Heart right ventricle (tissue), 16 donors: ENCODE measurements at regions not wholly inside any gene's neighbourhood (a gene's known extent, or its start where the extent isn't known, plus 50 kb on each side); places are given as distances from the start of the nearest gene placed in this dataset.

Experiments
- ATAC-seq, 8 donors: fragments of 200-7000 bp; cut with Tn5 transposase; one replicate each; pipeline ENCODE4 v1.9.1; 2020; ENCODE audit warnings: mild to moderate bottlenecking in 8 of 8, moderate library complexity in 8 of 8, moderate number of reproducible peaks in 1 of 8
- DNase-seq, 2 donors: peaks; one replicate each; pipeline ENCODE4 v3.0.0-alpha.2; 2020
- H3K27ac ChIP-seq, 10 donors: fragments of 200-600 bp; sonication (generic) in 2 of 10; one replicate each; pipeline versions ENCODE4 v1.5.0 to v1.8.0; 2020 to 2022; ENCODE audit warnings: mild to moderate bottlenecking in 3 of 10
- H3K27me3 ChIP-seq, 7 donors: fragments of 200-600 bp; one replicate each; pipeline ENCODE4 v1.8.0; 2021 to 2022; ENCODE audit warnings: mild to moderate bottlenecking in 2 of 7
- H3K36me3 ChIP-seq, 9 donors: fragments of 200-600 bp; sonication (generic) in 1 of 9; one replicate each; pipeline versions ENCODE4 v1.5.0 to v1.8.0; 2020 to 2022; ENCODE audit warnings: mild to moderate bottlenecking in 2 of 9
- H3K4me1 ChIP-seq, 9 donors: fragments of 200-600 bp; sonication (generic) in 1 of 9; one replicate each; pipeline versions ENCODE4 v1.5.0 to v1.8.0; 2020 to 2022; ENCODE audit warnings: mild to moderate bottlenecking in 4 of 9
- H3K4me3 ChIP-seq, 10 donors: fragments of 200-600 bp; sonication (generic) in 2 of 10; one replicate each; pipeline versions ENCODE4 v1.5.0 to v1.8.0; 2020 to 2022; ENCODE audit warnings: mild to moderate bottlenecking in 7 of 10, moderate library complexity in 2 of 10
- H3K9me3 ChIP-seq, 11 donors: fragments of 200-600 bp in 10 of 11; sonication (generic) in 2 of 11; one replicate each; pipeline versions ENCODE4 v1.5.0 to v1.8.0; 2013 to 2022; ENCODE audit warnings: mild to moderate bottlenecking in 2 of 11, control low read depth in 1 of 11, moderate library complexity in 1 of 11
- CTCF ChIP-seq, 9 donors: fragments of 200-600 bp; sonication (generic) in 2 of 9; IDR thresholded peaks; one replicate each; pipeline versions ENCODE4 v1.5.0 to v1.8.0; 2021 to 2022; ENCODE audit warnings: antibody characterized with exemption in 9 of 9, mild to moderate bottlenecking in 5 of 9, moderate library complexity in 1 of 9
- WGBS, 2 donors: extraction: QIAGEN DNeasy Blood & Tissue Kit; methylation state at CpG; one replicate each; pipeline ENCODE4 v1.1.7; 2013; ENCODE audit warnings: inconsistent platforms in 1 of 2; 5-methylcytosine and 5-hydroxymethylcytosine counted together
- intact Hi-C, 10 donors: fragments of 100-400 bp; cut with DNase I; formaldehyde crosslinking; loops; one replicate each; pipeline versions ENCODE4 v1.11.1 to v1.14.2; 2022
- donor health status: Arrhythmogenic right ventricular cardiomyopathy.
- donor health status: ischemic (EF 13 %, LVEDD 7.1; RV severe dilation, severe dysfunction).
- donor health status: healthy with polysubstance abuse.
- donor health status: DM: no; HTN: yes; CAD: no.
- donor health status: DM: no; HTN: no; CAD: no.
- donor health status: ischemic (EF 25% LVEDD 6.9; RV normal size, moderate dysfunction).
- donor health status: ischemic (EF 25% LVEDD 5.7; RV mildly dilated, moderate dysfunction).
- donor health status: healthy.
- donor health status: DM: yes; HTN: yes; CAD: no.
- donor health status: Ischemic cardiomyopathy.
- donor health status: ischemic (EF 35%, LVEDD 5.7; RV mildly dilated, moderate dysfunction).
- donor health status: nonischemic (EF 11% LVEDD 7.7; RV severe dilation, severe dysfunction).
- donor health status: DM: yes; HTN: yes; CAD: no.
- donor health status: PGD.
- donor health status: ischemic (EF 29% LVEDD 5.4; RV normal size, mild dysfunction).
- donor health status: nonischemic (EF 23%, LVEDD 6.1; RV moderate dilation, normal function).

- 97 to 99% methylated on average over 2 of the region's 2 CpGs for WGBS, 2 donors
- Histone ChIP-seq H3K4me3 (no peak overlapping the region), H3K4me1 (peaks cover 0 to 17% (median 8%) of the 10 kb centered on the region in 9 donors), H3K36me3 (no peaks in the 10 kb centered on the region), H3K9me3 (no peaks in the 10 kb centered on the region), H3K27ac (no peak overlapping the region), H3K27me3 (no peaks in the 10 kb centered on the region)
- intact Hi-C loops, result no loop called here
- no peak for TF ChIP-seq CTCF (IDR thresholded peaks at IDR 0.05)
- no peak for ATAC-seq
- no peak for DNase-seq
Measured at GRCh38 chr12:92332552-92332951, 186.9 kb upstream of the BTG1 start.

GRCh38 chr12:92331383-92331782, 185.7 kb upstream of the BTG1 start:
- Histone ChIP-seq H3K27me3 (no peaks in the 10 kb centered on the region), H3K4me3 (no peak overlapping the region), H3K36me3 (no peaks in the 10 kb centered on the region), H3K9me3 (no peaks in the 10 kb centered on the region), H3K27ac (no peak overlapping the region), H3K4me1 (peaks cover 0 to 9% (median 6%) of the 10 kb centered on the region in 9 donors)
- ATAC-seq (no peak), DNase-seq (no peak)
- 94 to 95% methylated on average over 3 of the region's 3 CpGs for WGBS, 2 donors
- TF ChIP-seq CTCF (IDR thresholded peaks at IDR 0.05), result no peak
- intact Hi-C loops, result no loop called here

GRCh38 chr12:92330654-92331053, 185.0 kb upstream of the BTG1 start:
- intact Hi-C loops, result no loop called here
- no peak overlapping the region for H3K4me3 ChIP-seq
- no peaks in the 10 kb centered on the region for H3K9me3 ChIP-seq
- no peak overlapping the region for H3K27ac ChIP-seq
- H3K36me3 ChIP-seq, result no peaks in the 10 kb centered on the region
- H3K27me3 ChIP-seq, result no peaks in the 10 kb centered on the region
- ATAC-seq (no peak), DNase-seq (no peak)
- peaks cover 0 to 3% (median 0%) of the 10 kb centered on the region in 9 donors for H3K4me1 ChIP-seq
- TF ChIP-seq CTCF (IDR thresholded peaks at IDR 0.05), result no peak
- WGBS, 2 donors, result 93 to 97% methylated on average over 3 of the region's 3 CpGs

GRCh38 chr12:92326877-92327276, 181.2 kb upstream of the BTG1 start:
- H3K9me3 ChIP-seq, result peaks cover 0 to 4% (median 0%) of the 10 kb centered on the region in 11 donors
- intact Hi-C loops, result no loop called here
- 92 to 94% methylated on average over 5 of the region's 5 CpGs for WGBS, 2 donors
- H3K4me3 ChIP-seq, result no peak overlapping the region
- no peak for DNase-seq
- TF ChIP-seq CTCF (IDR thresholded peaks at IDR 0.05), result no peak
- H3K27ac ChIP-seq, result no peak overlapping the region
- H3K4me1 ChIP-seq, result no peaks in the 10 kb centered on the region
- no peaks in the 10 kb centered on the region for H3K27me3 ChIP-seq
- no peak for ATAC-seq
- H3K36me3 ChIP-seq, result no peaks in the 10 kb centered on the region
